BE2C (cell line): ENCODE measurements at regions not wholly inside any gene's neighbourhood (a gene's known extent, or its start where the extent isn't known, plus 50 kb on each side); places are given as distances from the start of the nearest gene placed in this dataset.

ENCODE experiments used
- DNase-seq: peaks from one replicate; pipeline ENCODE4 v3.0.0-alpha.2; 2020
- H3K27me3 ChIP-seq: fragments of 250-450 bp; sonication (Bioruptor Pico); 2 replicates; pipeline ENCODE4 v1.5.1; 2020; ENCODE audit warnings: mild to moderate bottlenecking
- H3K36me3 ChIP-seq: fragments of 250-450 bp; sonication (Bioruptor Pico); 2 replicates; pipeline ENCODE4 v1.5.1; 2020; ENCODE audit warnings: mild to moderate bottlenecking
- H3K4me1 ChIP-seq: fragments of 250-450 bp; sonication (Bioruptor Pico); 2 replicates; pipeline ENCODE4 v1.5.1; 2020
- H3K4me3 ChIP-seq: 2 replicates; pipeline ENCODE4 v1.5.1; 2011; ENCODE audit warnings: low read depth, low read length
- H3K9me3 ChIP-seq: fragments of 250-450 bp; sonication (Bioruptor Pico); 2 replicates; pipeline ENCODE4 v1.5.1; 2020
- CTCF ChIP-seq: IDR thresholded peaks from 2 replicates; pipeline ENCODE4 v1.5.1; 2012; ENCODE audit warnings: mild to moderate bottlenecking, low read depth, low read length

- Histone ChIP-seq H3K9me3 (no peaks in the 10 kb centered on the region), H3K36me3 (no peaks in the 10 kb centered on the region), H3K27me3 (no peaks in the 10 kb centered on the region), H3K4me3 (no peak overlapping the region), H3K4me1 (no peaks in the 10 kb centered on the region)
- no peak for DNase-seq
- TF ChIP-seq CTCF = no peak
Observed at GRCh38 chr2:167708998-167709397, 538.4 kb downstream of the STK39 start.

- Histone ChIP-seq H3K36me3 (no peaks in the 10 kb centered on the region), H3K4me1 (no peaks in the 10 kb centered on the region), H3K4me3 (no peak overlapping the region), H3K9me3 (no peaks in the 10 kb centered on the region), H3K27me3 (no peaks in the 10 kb centered on the region)
- DNase-seq = no peak
- TF ChIP-seq CTCF = no peak
Observed at GRCh38 chr2:167706800-167707199, 540.6 kb downstream of the STK39 start.

GRCh38 chr2:167703441-167703840 lies 544.0 kb downstream of the STK39 start:
- no peak for TF ChIP-seq CTCF
- DNase-seq = no peak
- H3K4me1 ChIP-seq = no peaks in the 10 kb centered on the region
- no peaks in the 10 kb centered on the region for H3K9me3 ChIP-seq
- H3K36me3 ChIP-seq = no peaks in the 10 kb centered on the region
- no peaks in the 10 kb centered on the region for H3K27me3 ChIP-seq
- H3K4me3 ChIP-seq = no peak overlapping the region

- no peaks in the 10 kb centered on the region for H3K9me3 ChIP-seq
- no peaks in the 10 kb centered on the region for H3K4me1 ChIP-seq
- DNase-seq = no peak
- TF ChIP-seq CTCF = no peak
- no peaks in the 10 kb centered on the region for H3K36me3 ChIP-seq
- no peak overlapping the region for H3K4me3 ChIP-seq
- H3K27me3 ChIP-seq = no peaks in the 10 kb centered on the region
Observed at GRCh38 chr2:167702227-167702626, 545.2 kb downstream of the STK39 start.

GRCh38 chr2:167701651-167702050 lies 545.7 kb downstream of the STK39 start:
- no peak for TF ChIP-seq CTCF
- H3K4me3 ChIP-seq = no peak overlapping the region
- H3K36me3 ChIP-seq = no peaks in the 10 kb centered on the region
- no peak for DNase-seq
- no peaks in the 10 kb centered on the region for H3K9me3 ChIP-seq
- H3K4me1 ChIP-seq = no peaks in the 10 kb centered on the region
- H3K27me3 ChIP-seq = no peaks in the 10 kb centered on the region

- H3K4me1 ChIP-seq = no peaks in the 10 kb centered on the region
- no peaks in the 10 kb centered on the region for H3K36me3 ChIP-seq
- H3K27me3 ChIP-seq = no peaks in the 10 kb centered on the region
- DNase-seq = no peak
- TF ChIP-seq CTCF = no peak
- no peak overlapping the region for H3K4me3 ChIP-seq
- H3K9me3 ChIP-seq = no peaks in the 10 kb centered on the region
Observed at GRCh38 chr2:167697948-167698347, 549.4 kb downstream of the STK39 start.
